RPMI7951 (cell line): ENCODE measurements at regions not wholly inside any gene's neighbourhood (a gene's known extent, or its start where the extent isn't known, plus 50 kb on each side); places are given as distances from the start of the nearest gene placed in this dataset.

Experiments
- DNase-seq: peaks from one replicate; pipeline ENCODE4 v3.0.0-alpha.2; 2012; ENCODE audit warnings: low read depth

- no peak for DNase-seq
Observed at GRCh38 chr6:1088492-1089001, 223.4 kb upstream of the FOXQ1 start.

- no peak for DNase-seq
Observed at GRCh38 chr6:1087154-1087843, 224.6 kb upstream of the FOXQ1 start.

GRCh38 chr6:1086446-1087153, 225.3 kb upstream of the FOXQ1 start:
- DNase-seq, result no peak

GRCh38 chr6:1082285-1082935, 229.5 kb upstream of the FOXQ1 start:
- peak; percentile 47 for DNase-seq

GRCh38 chr6:1081551-1082284, 230.2 kb upstream of the FOXQ1 start:
- DNase-seq, result no peak

- DNase-seq, result no peak
Observed at GRCh38 chr6:1080453-1081337, 231.2 kb upstream of the FOXQ1 start.

GRCh38 chr6:1079525-1079924, 232.4 kb upstream of the FOXQ1 start:
- DNase-seq, result no peak

- no peak for DNase-seq
Observed at GRCh38 chr6:1077478-1078416, 234.2 kb upstream of the FOXQ1 start.

- DNase-seq, result no peak
Observed at GRCh38 chr6:1076531-1077459, 235.1 kb upstream of the FOXQ1 start.

GRCh38 chr6:1075880-1076279, 236.0 kb upstream of the FOXQ1 start:
- no peak for DNase-seq

- DNase-seq, result no peak
Observed at GRCh38 chr6:1075444-1075843, 236.5 kb upstream of the FOXQ1 start.

- no peak for DNase-seq
Observed at GRCh38 chr6:1070085-1070521, 241.8 kb upstream of the FOXQ1 start.

- DNase-seq, result no peak
Observed at GRCh38 chr6:1068905-1069304, 243.0 kb upstream of the FOXQ1 start.

- DNase-seq, result no peak
Observed at GRCh38 chr6:1068068-1068467, 243.8 kb upstream of the FOXQ1 start.

GRCh38 chr6:1067346-1067745, 244.6 kb upstream of the FOXQ1 start:
- no peak for DNase-seq

GRCh38 chr6:1066449-1067090, 245.3 kb upstream of the FOXQ1 start:
- DNase-seq, result no peak

- no peak for DNase-seq
Observed at GRCh38 chr6:1065986-1066385, 245.9 kb upstream of the FOXQ1 start.

- DNase-seq, result no peak
Observed at GRCh38 chr6:1063671-1064355, 248.1 kb upstream of the FOXQ1 start.
